Nephron (organoid): ENCODE measurements at regions not wholly inside any gene's neighbourhood (a gene's known extent, or its start where the extent isn't known, plus 50 kb on each side); places are given as distances from the start of the nearest gene placed in this dataset.

ENCODE experiments used
- H3K27ac Mint-ChIP-seq, 3 experiments: 2 replicates each; pipeline ENCODE4 v1.8.0; 2020; ENCODE audit warnings: mixed read lengths in 3 of 3, mild to moderate bottlenecking in 2 of 3, moderate library complexity in 1 of 3
- H3K27me3 Mint-ChIP-seq: 2 replicates; pipeline ENCODE4 v1.8.0; 2021; ENCODE audit warnings: low read depth, mild to moderate bottlenecking, moderate library complexity, mixed read lengths
- H3K36me3 Mint-ChIP-seq: 2 replicates; pipeline ENCODE4 v1.8.0; 2020; ENCODE audit warnings: low read depth, mixed read lengths
- H3K4me1 Mint-ChIP-seq: 2 replicates; pipeline ENCODE4 v1.8.0; 2020; ENCODE audit warnings: mixed read lengths
- H3K4me3 Mint-ChIP-seq, 3 experiments: 2 replicates each; pipeline ENCODE4 v1.8.0; 2020; ENCODE audit warnings: mild to moderate bottlenecking in 3 of 3, mixed read lengths in 3 of 3, moderate library complexity in 2 of 3
- H3K9me3 Mint-ChIP-seq: 2 replicates; pipeline ENCODE4 v1.8.0; 2020; ENCODE audit warnings: mixed read lengths
- TF ChIP-seq, protein P1 (sequence below), 3 experiments: fragments of 200-600 bp; sonication (generic); IDR thresholded peaks; one replicate each; pipeline ENCODE4 v1.5.0; 2021; ENCODE audit warnings: antibody characterized with exemption in 3 of 3; ENCODE audit not compliant: unreplicated experiment in 3 of 3

DNA sequence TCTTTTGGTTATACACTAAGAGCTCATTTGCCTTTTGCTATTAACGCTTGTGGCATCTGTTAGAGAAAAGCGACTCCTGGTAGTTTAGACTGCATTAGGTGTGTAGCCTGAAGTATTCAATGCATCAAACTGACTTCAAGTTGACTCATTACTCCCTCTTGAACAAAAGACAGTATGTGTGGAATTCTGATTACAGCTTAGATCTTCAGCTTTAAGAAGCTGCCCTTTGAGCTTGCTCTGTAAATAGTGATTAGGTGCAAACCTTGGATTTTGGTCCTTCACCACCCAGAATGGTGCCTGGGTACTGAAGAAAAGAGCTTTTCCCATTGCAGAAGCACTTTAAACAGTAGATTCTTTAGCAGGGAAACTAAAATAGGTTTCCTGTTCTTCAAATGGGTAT is 62.1 kb downstream of the FAT3 start:
- Mint-ChIP-seq H3K4me3 (no peak overlapping the region), H3K27me3 (peaks cover 3% of the 10 kb centered on the region), H3K9me3 (no peaks in the 10 kb centered on the region), H3K4me1 (peaks cover 20% of the 10 kb centered on the region), H3K27ac (no peak overlapping the region), H3K36me3 (no peaks in the 10 kb centered on the region)
- TF ChIP-seq, protein P1, sequence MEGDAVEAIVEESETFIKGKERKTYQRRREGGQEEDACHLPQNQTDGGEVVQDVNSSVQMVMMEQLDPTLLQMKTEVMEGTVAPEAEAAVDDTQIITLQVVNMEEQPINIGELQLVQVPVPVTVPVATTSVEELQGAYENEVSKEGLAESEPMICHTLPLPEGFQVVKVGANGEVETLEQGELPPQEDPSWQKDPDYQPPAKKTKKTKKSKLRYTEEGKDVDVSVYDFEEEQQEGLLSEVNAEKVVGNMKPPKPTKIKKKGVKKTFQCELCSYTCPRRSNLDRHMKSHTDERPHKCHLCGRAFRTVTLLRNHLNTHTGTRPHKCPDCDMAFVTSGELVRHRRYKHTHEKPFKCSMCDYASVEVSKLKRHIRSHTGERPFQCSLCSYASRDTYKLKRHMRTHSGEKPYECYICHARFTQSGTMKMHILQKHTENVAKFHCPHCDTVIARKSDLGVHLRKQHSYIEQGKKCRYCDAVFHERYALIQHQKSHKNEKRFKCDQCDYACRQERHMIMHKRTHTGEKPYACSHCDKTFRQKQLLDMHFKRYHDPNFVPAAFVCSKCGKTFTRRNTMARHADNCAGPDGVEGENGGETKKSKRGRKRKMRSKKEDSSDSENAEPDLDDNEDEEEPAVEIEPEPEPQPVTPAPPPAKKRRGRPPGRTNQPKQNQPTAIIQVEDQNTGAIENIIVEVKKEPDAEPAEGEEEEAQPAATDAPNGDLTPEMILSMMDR (IDR thresholded peaks at IDR 0.05; ENCODE audit: unreplicated experiment in 3 of 3): no peak

DNA sequence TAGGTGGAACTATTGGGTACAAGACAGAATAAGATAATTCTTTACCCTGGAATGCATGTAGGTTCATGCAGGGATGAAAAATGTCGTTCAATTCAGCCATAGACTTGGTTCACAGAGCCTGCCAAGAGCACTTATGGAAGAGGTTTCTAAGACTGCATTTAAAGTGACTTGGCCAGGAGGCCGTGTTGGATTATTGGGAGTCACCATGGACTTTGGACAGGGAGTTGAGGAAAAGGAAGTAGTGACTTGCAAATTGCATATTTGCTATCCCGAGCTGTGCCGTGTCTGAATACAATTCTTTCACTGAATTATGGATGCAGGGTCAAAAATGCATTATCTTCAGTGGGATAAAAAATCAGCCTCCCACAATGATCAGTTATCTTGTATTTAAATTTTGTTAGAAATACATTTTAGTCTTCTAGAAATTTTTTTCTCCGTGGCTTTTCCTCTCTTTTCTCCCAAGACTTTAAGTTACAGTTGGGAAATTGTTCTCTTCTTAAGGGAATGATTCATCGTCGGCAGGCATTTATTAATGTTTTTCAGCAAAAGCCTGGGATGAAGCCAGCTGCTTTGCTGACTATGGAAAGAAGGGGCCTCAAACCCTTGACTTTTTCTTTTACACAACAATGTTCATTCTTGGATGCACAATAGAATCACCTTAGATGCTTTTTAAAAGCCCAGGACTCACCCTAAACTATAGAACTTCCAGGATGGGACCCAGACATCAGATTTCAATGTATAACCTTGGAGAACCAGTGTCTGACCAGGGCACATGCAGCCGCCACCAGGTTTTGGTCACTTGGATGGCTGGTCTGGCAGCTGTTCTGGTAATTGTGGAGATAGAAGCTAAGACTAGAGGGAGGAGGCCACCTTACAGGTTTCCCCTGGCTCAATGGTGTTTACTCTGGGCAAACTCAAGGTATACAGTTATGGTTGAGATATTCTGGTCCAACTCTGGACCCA is 70.8 kb downstream of the FAT3 start:
- H3K36me3 Mint-ChIP-seq: no peaks in the 10 kb centered on the region

DNA sequence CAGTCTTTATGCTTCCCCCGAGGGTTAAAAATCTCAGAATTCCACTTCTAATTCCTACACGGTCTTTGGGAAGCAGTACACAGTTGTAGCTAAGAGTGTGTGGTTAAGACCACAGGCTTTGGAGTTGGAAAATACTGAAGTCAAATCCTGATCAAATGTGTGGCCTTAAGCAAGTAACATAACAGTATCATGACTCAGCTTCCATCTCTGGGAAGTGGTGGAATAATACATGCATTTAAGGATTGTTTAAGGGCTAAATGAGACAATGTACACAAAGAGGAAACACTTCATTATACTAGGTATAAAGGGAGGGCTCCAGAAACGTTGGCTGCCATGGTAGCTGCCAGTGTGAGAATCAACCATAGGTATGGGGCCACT is 71.5 kb downstream of the FAT3 start:
- Mint-ChIP-seq H3K27me3 (no peaks in the 10 kb centered on the region), H3K9me3 (no peaks in the 10 kb centered on the region), H3K4me3 (no peak overlapping the region), H3K4me1 (peaks cover 68% of the 10 kb centered on the region), H3K36me3 (no peaks in the 10 kb centered on the region), H3K27ac (peak overlapping the region in 1 of 3 experiments; percentile 80)
- TF ChIP-seq, protein P1 (IDR thresholded peaks at IDR 0.05; ENCODE audit: unreplicated experiment in 3 of 3): no peak

More for the DNA sequence above, 70.8 kb downstream of the FAT3 start:
- Mint-ChIP-seq H3K9me3 (no peaks in the 10 kb centered on the region), H3K4me1 (peaks cover 61% of the 10 kb centered on the region), H3K27ac (peak overlapping the region; percentile 43 to 80 (median 63)), H3K27me3 (no peaks in the 10 kb centered on the region), H3K4me3 (no peak overlapping the region)
- TF ChIP-seq, protein P1 (IDR thresholded peaks at IDR 0.05; ENCODE audit: unreplicated experiment in 3 of 3): no peak

DNA sequence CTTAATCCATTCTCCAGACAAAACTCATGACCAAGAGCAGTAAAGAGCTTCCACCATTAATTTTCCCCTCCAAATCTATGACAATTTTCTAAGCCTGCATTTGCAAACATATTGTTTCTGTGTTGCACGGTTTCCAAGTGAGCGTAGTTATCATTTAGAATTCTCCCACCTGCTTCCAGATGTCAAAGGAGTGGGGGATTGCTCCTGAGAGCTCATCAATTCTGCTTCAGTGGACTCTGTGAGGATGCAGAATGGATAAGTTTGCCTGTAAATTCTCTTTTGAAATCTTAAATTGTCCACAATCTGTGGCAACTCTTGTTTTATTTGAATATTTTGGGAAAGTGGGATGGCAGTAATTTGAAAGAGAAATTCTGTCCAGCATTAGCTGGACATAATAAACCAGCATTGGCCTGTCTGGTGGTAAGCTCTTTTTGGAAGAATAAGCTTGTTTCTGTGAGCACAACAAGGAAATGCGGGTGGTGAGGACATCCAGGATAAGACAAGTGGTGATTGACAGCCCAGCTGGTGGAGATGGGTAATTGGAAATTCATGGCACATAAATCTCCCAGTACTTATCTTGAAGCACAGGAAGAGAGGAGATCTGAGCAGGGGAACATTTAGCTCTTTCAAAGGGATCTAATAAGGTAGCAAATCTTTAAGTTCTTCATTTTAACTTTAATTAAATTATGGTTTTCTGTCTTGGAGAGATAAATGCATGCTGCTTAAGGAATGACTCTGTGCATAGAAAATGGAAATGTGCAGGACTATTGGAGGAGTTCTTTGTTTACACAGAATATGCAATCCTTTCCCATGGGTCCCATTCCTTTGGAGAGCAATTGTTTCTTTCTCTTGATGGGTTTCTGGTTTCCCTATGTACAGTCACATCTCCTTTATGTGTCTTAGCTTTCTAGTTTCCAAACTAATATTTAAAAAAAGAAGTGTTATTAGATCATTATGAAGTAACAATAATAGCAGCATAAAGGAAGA is 73.2 kb downstream of the FAT3 start:
- TF ChIP-seq, protein P1 (IDR thresholded peaks at IDR 0.05; ENCODE audit: unreplicated experiment in 3 of 3): no peak
- Mint-ChIP-seq H3K4me1 (peaks cover 65% of the 10 kb centered on the region), H3K4me3 (peak overlapping the region in 1 of 3 experiments; percentile 25), H3K27ac (peak overlapping the region; percentile 32 to 74 (median 70)), H3K36me3 (no peaks in the 10 kb centered on the region), H3K9me3 (no peaks in the 10 kb centered on the region), H3K27me3 (no peaks in the 10 kb centered on the region)

DNA sequence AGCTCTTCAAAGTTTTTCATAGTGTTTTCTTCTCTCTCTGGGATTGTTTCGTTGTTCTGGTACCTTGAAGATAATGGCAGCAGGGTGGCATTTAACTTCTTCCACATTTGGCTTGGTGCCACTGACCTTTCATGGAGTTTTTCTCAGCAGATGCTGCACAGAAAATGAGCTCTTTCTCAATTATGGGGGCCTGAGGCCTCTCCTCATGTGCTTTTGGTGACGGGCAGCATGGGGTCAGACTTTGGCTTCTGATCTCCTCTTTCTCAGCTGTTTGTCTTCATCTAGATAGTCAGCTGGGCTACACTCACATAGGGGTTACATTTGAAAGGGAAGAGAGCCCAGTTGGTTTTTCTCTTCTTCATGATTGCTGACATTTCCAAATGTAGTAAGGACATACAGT is 76.3 kb downstream of the FAT3 start:
- peaks cover 58% of the 10 kb centered on the region for H3K4me1 Mint-ChIP-seq
- H3K9me3 Mint-ChIP-seq: no peaks in the 10 kb centered on the region
- peak overlapping the region; percentile 70 to 85 (median 75) for H3K27ac Mint-ChIP-seq
- TF ChIP-seq, protein P1 (IDR thresholded peaks at IDR 0.05; ENCODE audit: unreplicated experiment in 3 of 3): no peak
- H3K4me3 Mint-ChIP-seq: peak overlapping the region in 1 of 3 experiments; percentile 50
- H3K27me3 Mint-ChIP-seq: no peaks in the 10 kb centered on the region
- H3K36me3 Mint-ChIP-seq: no peaks in the 10 kb centered on the region
